Dedifferentiated amniotic fluid mesenchymal stem cell (primary cell): ENCODE measurements at regions not wholly inside any gene's neighbourhood (a gene's known extent, or its start where the extent isn't known, plus 50 kb on each side); places are given as distances from the start of the nearest gene placed in this dataset.
"Not testable (repeated sequence)": the region's sequence is repeated elsewhere in the genome, so short reads cannot be mapped to it uniquely, and the experiment has no call there.

Source experiments
- DNase-seq: peaks from one replicate; pipeline ENCODE4 v3.0.0-alpha.2; 2016; ENCODE audit errors: extremely low spot score

- no peak for DNase-seq
Observed at GRCh38 chr6:141394125-141394536, 738.6 kb upstream of the GJE1 start.

- DNase-seq: no peak
Observed at GRCh38 chr6:141393405-141394124, 739.2 kb upstream of the GJE1 start.

- DNase-seq: not testable (repeated sequence)
Observed at GRCh38 chr6:141391135-141391534, 741.6 kb upstream of the GJE1 start.

DNA sequence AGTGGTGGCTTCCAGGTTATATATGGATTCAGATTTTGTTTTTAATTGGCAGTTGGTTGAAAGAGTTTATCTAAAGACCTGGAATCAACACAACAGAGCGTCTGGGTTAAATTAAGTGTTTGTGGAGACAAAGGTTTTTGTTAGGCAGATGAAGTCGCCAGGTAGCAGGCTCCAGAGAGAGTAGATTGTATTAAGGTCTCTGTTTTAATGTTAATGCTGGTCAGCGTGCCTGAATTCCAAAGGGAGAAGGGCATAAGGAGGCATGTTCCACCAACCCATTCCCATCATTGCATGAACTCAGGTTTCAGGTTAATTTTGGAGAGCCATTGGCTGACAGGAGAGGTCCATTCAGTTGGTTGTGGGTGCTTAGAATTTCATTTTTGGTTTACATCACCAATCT lies 744.1 kb upstream of the GJE1 start:
- no peak for DNase-seq

GRCh38 chr6:141370438-141370837 lies 762.3 kb upstream of the GJE1 start:
- DNase-seq: no peak

- DNase-seq: not testable (repeated sequence)
Observed at GRCh38 chr6:141366796-141367195, 765.9 kb upstream of the GJE1 start.

DNA sequence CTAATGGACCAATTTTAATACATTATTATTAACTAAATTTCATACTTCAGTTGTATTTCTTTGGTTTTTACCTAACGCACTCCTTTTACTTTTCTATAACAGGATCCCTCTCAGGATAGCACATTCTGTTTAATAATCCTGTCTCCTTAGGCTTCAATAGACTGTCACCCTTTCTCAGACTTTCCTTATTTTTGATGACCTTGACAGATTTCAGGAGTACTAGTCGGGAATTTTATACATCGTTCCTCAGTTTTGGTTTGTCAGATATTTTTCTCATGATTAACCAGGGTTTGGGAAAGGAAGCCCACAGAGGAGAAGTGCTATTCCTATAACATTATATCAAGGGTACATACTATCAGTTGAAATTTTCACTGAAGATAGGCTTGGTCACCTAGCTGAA lies 768.0 kb upstream of the GJE1 start:
- DNase-seq: no peak

- DNase-seq: no peak
Observed at GRCh38 chr6:141364232-141364631, 768.5 kb upstream of the GJE1 start.

- DNase-seq: no peak
Observed at GRCh38 chr6:141361559-141361958, 771.2 kb upstream of the GJE1 start.

- no peak for DNase-seq
Observed at GRCh38 chr6:141359953-141360352, 772.8 kb upstream of the GJE1 start.

DNA sequence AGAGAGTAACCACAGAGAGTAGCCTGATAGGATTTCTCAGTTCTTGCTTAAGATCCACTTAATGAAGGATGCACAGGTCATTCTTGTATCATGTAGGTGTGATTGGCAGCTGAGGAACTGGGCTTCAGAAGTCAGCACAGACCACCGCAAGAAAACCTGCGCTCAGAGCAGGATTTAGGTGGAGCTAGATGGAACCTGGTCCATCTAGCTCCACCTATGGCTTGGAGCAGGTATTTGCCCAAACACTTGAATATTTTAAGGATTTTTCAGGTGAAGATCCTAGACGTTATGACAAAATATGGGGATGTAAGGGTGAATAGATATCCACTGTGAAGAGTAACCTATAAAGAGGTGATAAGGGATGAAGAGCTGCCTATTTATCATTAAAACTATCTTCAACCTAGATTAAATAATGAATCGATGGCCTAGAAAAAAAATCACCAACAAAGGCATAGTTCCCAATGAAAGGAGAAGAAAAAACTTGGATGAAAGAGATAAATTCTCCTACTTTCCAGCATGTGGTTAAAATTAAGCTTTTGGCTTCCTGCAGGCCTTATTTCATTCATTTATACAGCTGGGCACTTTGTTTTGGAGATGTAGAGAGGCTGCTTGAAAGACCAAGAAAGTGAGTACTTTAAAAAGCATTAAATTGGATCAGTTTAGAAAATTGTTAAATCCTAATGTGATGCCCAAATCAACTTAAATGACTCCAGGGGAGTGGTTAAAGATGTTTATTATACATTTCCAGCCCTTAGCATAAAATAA lies 778.4 kb upstream of the GJE1 start:
- no peak for DNase-seq

DNA sequence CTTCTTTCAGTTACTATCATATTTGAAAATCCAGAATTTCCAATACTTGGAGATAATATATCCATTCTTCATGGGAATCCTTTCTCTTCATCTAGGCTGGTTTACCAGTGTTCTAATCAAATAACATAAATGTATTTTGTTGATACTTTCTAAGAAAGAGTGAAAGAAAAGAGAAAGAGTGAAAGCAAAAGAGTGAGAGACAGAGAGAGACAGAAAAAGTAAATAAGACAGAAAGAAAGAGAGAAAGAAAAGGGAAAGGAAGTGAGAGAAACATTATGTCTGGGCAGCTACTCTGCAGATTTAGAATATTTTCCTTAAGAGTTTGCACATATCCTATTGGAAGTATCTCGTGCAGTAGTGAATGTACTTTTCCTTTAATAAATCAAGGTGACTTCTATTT lies 781.0 kb upstream of the GJE1 start:
- DNase-seq: no peak

DNA sequence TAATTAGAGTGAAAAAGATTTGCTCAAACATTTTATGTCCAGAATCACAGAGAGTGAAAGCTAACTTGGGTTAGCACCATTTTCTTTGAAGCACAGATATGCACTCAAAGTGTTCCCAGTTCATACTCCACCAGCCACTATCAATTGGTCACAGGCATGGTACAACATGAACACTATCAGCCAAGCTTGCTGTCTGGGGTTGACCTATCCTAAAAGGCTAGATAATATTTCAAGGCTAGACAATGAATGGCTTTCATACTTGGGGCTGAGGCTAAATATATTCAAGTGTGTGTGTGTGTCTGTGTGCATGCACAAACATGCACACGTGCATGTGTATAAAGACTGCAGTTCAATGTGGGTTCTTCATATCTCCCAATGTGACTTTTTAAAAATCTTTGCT lies 783.0 kb upstream of the GJE1 start:
- DNase-seq: no peak

DNA sequence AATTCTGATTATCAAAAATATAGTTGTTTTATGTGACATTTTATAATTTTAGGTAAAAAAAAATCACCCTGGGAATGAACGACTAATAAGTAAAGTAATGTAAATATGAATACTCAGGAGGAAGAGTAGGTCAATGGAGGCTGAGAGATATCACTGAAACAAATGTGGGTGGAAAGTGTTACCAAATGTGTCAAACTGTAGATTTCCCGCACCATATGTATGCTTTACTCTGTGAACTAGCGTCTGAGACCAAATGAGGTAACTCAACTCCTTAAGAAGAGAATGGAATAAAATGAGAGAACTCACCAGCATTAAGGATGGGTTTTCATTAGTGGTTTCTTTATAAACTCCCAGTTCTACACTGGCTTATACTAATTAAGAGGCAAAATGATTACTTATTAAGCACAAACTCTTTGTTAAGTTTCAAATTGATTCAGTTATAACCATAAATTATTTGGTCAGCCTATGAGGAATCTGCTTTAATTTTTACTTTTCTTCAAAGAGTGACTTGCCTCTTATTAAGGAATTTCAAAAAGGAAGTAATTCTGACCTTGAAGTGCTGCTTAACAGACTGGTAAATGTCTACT lies 784.7 kb upstream of the GJE1 start:
- no peak for DNase-seq

- DNase-seq: no peak
Observed at GRCh38 chr6:141347086-141347485, 785.6 kb upstream of the GJE1 start.

DNA sequence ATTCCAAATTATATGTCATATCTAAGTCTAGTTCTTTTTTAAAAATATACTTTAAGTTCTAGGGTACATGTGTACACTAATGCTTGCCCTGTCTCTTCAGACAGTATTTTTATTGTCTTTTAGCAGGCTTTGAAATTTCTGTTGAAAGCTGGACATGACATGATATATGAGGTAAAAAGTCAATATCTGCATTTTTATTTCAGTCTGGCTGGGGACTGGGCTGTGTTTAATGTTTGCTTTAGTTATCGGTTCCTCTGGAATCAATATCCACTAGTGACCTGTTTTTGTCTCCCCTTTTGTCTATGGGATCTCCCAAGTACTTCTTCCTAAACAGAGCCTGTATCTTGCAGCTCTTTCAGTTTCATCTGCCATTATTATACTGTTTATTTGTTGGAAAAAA lies 786.2 kb upstream of the GJE1 start:
- DNase-seq: no peak

- no peak for DNase-seq
Observed at GRCh38 chr6:141337191-141337590, 795.5 kb upstream of the GJE1 start.

DNA sequence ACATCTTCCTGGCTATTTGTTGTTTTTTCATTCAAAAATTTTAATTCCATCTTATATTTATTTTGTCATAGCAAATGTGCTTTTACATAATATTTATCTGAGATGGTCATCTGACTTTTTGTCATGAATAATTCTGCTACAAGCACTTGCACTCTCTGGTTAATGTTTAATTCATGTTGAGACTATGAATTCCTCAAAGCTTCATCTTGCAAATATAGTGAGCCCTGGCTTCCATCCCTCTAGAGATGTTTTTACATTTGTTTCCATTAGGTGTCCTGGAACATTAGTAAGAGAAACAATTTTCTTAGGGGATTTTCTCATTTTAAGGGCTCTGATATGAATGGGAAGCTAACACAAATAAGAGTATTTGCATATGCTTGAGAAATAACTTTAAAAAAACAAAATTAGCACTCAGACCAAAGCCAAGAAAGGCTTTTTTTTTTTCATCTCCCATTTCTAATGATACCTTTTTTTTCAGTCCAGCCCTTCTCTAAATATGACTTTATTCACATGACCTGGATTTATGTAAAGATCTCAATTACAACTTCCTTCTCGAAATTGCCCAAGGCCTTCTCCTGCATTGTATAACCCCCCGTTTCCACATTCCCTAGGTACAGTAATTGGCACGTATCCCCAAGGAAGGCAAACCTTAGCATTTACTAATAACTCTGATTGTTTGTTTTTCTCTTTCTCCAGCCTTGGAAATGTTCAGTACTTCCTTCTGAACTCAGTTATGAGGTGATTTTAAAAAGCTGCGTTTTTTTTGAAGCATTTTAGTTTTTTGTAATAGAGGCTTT lies 797.0 kb upstream of the GJE1 start:
- DNase-seq: no peak

DNA sequence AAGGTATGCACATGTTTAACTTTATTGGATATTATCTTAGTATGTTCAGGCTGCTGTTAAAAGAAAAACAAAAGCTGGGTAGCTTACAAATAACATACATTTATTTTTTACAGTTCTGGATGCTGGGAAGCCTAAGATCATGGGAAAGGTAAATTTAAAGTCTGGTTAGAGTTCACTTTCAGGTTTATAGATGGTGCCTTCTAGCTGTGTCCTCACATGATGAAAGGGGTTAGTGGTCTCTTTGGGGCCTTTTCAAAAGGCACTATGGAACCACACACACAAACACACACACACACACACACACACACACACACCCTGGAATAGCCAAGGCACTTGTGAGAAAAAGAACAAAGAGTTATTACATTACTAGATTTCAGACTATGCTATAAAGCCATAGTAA lies 805.8 kb upstream of the GJE1 start:
- no peak for DNase-seq

- DNase-seq: peak; percentile 90
Observed at GRCh38 chr6:141326426-141326825, 806.3 kb upstream of the GJE1 start.

- no peak for DNase-seq
Observed at GRCh38 chr6:141321493-141322347, 811.0 kb upstream of the GJE1 start.
